DMS53 (cell line): ENCODE measurements at regions not wholly inside any gene's neighbourhood (a gene's known extent, or its start where the extent isn't known, plus 50 kb on each side); places are given as distances from the start of the nearest gene placed in this dataset.

Source experiments
- DNase-seq: peaks from one replicate; lab custom pipeline; 2025; lab: John Stamatoyannopoulos, UW

DNA sequence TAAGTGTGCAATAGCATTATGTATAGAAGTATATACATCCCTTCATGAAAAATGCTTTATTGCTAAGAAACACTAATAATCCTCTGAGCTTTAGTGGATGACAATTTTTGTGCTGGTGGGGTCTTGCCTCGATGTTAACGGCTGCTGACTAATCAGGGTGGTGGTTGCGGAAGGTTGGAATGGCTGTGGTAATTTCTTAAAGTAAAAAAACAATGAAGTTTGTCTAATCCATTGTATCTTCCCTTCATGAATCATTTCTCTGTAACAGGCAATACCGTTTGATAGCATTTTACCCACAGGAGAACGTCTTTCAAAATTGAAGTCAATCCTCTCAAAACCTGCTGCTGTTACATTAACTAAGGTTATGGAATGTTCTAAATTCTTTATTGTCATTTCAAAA, 816.5 kb upstream of the GJE1 start:
- DNase-seq = no peak

DNA sequence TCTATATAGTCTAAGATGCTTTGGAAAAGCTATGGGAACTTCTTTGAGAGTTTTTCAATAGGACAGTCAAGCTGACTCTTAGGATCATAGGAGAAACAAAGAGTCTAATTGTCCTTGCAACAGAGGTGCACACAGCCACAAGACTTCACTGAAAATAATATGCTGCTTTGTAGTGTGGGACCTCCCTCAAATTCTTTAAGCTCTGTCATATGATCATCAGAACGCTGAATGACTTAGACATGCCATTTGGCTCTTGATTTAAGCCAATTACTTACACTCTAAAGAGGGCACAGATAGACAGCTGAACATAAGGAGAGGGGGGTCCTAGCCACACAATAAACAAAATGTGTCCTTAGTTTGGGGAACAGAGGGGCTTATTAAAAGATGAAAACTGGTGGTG, 818.7 kb upstream of the GJE1 start:
- no peak for DNase-seq

DNA sequence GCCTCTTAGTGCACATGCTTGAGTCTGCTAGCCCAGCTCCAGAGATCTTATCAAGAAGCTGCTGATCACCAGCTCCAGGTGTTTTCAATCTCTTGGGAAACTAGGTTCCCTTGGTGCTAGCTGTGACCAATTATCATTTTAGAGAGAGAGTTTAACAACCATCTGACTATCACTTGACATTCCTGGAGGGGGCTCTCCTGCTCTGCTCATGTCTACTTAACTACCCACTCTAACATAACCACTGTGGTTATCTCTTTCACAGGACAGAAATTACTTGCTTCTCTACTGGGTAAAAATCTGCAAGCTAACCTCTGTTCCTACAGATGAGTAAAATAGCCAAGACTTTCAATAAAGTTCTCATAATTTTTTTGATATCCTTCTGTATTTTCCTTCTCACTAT, 823.4 kb upstream of the GJE1 start:
- DNase-seq = peak; percentile 45

DNA sequence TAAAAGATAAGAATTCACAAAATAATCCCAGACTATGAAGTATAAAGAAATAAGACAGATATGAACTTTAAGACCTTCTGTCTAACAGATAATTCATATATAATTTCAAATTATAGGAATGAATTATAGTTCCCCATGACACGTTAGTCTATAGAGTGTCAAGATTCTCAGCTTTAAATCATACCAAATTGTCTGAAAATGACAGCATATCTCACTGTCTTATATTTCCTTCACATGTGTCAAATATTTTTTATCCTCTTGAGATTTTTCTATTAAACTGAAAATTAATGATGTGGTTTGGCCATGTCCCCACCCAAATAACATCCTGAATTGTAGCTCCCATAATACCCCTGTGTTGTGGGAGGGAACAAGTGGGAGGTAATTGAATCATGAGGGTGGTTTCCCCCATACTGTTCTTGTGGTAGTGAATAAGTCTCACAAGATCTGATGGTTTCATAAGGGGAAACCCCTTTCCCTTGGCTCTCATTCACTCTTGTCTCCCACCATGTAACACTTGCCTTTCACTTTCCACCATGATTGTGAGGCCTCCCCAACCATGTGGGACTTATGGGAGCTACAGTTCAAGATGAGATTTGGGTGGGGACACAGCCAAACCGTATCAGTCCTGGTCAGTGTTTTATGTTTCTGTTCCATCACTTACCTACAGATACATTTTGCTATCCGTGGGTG, 825.3 kb upstream of the GJE1 start:
- DNase-seq = no peak

DNA sequence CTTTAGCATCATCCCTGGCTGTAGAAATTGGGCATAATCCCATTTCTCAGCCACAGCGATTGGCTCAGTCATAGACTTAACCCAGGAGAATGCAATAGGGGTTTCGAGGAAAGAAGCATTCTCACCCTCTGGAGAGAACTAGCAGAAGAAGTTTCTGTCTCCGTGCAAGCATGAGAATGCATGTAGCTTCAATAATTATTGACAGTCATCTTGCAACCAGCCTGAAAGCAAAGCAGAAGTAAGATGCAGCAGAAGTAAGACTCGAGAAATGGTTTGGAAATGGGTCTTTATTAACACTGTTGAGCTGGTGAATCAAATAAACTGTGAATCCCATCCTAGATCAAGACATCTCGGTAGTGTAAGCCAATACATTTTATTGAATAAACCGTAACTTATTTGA, 828.8 kb upstream of the GJE1 start:
- DNase-seq = no peak

DNA sequence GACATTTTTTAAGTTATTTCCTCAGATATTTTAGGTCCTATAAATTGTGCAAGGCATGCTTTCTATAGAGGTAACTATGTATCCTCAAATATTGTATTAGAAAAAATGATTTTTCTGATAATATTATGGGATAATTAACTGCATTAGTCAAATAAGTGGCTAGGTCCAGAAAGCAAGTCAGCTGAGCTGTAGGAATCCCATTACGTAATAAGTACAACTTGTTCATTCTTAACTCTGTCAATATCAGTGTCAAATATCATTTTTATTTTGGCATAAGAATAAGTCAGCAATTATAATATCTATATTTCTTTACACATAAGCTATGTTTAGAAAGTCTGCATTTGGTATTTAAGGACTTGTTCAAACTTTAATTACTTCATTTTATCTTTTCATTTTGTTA, 830.9 kb upstream of the GJE1 start:
- no peak for DNase-seq

DNA sequence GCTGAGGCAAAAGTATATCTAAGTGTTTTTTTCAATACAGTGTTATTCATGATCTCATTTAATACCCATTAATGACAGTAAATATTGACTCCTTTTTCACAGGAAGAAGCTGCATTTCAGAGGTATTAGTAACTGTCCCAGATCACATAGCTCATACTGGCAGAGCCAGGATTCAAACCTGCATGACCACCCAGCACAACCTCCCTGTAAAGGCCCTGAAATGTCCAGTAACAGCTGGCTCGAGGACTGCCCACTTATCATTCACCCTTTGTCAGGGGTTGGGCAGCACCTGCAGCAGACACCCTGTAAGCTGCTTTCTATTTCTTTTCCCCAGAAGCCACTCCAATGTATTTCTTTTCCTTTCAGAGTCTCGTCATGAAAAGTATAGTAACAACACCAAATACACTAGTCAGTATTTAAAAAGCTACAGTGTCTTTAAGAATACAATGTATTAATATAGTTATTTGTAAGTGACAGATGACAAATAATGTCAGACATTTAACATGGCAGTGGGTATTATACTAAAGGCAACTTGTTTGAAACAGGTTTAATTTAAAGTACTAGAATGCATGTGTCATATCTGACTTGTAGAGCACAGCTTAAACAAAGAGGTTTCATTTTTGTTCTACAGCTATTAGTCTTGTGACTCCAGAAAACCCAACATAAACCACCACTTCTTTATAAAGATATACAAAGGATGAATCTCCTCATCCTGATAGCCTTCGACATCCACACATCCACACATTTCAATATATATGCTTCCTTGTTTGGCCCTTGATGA, 841.6 kb upstream of the GJE1 start:
- peak; percentile 58 for DNase-seq

DNA sequence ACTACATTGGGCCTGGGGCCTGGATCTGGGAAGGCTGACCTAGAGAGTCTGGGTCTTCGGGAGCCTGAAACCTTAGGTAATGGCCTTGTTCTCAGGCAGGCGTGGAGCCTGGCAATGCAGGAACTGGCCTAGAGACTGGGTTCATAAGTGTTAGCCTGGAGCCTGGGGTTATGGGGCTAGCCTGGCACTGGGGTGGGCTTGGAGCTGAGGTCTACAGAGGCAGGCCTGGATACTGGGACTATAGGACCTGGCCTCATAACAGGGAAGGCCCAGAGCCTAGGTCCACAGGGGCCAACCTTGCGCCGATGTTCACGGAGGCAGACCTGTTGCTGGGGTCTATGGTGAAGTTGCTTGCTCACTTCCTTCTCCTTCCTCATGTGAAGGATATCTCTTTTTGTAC, 843.8 kb upstream of the GJE1 start:
- no peak for DNase-seq

DNA sequence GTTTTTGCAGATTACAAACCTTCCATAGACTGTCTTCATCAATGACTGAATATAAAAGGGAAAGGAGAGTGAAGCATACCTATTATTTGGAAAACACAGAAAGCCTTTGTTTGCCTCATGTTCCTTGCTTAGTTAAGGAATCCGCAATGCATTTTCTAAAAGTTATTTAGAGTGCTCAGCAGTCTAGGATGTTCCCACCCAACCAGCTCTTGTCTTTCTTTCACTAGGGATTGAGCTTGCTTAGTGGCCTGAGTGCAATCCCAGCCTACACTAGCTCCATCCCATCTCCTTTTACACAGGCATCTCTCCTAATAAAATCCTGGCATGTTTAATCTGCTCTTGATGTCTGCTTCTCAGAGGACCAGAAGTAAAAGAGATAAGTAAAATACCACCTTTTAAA, 850.5 kb upstream of the GJE1 start:
- no peak for DNase-seq

DNA sequence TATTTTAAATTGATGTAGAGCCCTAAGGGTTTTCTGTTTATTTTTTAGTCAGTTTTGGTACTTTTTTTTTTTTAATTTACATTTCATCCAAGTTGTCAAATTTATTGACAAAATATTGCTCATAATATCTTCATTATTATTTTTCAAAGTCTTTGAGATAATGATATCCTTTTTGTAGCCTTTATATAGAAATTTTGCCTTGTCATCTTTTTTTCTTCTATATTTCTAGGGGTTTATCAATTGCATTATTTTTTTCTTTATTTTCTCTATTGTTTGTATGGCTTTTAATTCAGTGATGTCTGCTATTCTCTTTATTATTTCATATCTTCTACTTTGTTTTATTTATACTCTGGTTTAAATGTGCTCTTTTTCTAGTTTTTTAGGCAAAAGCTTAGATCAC, 863.0 kb upstream of the GJE1 start:
- DNase-seq = no peak

DNA sequence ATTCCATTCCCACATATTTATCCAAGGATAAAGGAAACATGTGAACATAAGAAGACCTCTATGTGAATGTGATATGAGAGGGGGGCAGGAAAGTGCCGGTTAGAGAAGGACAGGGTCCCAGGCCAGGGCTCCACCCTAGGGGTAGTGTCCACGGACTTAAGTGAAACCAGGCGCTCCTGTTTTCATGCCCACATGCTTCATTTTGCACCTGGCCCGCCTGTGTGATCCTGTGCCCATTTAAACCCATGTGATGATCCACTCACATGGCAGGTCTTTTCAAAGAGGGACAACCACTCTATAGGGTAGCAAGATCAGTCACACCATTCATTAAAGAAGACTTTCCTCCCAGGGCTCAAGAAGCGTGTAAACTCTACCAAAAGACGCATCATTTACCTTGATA, 865.3 kb upstream of the GJE1 start:
- DNase-seq = no peak

DNA sequence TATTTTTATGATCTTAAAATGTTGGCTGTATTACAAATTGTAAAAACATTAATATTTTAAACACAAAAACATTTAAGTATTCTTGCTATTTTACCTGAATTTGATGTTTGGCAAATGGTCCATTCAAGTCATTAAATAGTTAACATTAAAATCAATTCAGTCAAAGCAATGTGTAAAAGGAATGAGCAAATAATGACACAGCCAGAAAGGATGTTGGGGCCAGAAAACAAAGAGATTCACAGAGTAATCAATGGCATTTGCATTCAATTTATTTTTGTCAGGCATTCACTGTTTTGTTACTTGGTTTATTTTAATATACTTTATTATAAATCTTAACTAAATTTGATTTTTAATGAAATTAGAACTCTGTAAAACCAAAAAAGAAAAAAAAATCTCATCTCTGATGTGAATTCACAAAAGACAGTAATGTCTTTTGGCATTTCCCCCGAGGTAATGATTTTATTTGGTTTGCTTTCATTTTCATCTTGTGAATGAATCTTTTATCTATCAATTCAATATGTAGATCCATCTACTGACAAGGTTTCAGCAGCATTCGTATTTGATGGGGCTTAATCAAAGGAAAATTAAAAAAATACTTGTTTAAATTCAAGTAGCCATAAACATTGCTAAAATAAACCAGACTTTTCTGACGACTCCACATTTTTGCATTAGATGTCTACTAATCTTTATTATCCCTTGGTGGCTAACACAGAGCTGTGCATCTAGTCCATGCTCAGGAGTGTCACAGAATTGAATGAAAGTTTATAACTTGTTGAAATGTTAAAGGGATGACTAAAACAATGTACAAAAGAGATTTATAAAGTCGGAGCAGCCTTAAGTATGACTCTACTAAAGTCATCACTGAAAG, 866.7 kb upstream of the GJE1 start:
- DNase-seq = no peak

DNA sequence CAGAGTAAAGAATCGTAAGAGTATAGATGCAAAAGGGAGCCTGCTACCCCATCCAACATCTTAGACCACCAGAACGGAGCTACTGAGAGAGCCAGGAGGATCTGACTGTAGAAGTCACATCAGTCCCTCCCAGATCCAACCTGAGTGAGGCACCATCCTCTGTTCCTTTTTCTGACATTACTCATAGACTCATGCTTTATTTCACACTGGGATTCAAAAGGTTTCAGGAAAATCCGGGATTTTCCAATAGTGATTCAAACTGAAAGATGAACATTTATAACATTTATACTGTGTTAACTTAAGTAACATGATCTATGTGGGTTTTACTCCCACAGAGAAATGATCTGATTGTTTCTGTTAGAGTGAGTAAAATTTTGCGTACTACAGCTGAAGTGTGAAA, 868.6 kb upstream of the GJE1 start:
- DNase-seq = no peak

DNA sequence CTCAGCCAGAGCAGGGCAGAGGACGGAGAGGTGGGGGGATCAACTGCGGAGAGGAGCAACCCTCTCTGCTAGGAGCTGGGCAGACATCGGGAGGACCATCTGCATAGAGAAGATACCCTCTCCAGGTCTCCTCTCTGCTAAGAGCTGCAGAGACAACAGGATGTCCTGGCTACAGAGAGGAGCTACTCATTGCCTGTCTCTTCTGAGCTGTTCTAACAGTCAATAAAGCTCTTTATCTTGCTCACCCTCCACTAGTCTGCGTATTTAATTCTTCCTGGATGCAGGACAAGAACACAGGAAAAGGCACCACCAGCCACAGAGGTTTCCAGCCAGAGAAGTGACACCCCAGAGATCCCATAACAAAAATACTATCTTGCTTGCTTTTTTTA, 871.1 kb upstream of the GJE1 start:
- no peak for DNase-seq

DNA sequence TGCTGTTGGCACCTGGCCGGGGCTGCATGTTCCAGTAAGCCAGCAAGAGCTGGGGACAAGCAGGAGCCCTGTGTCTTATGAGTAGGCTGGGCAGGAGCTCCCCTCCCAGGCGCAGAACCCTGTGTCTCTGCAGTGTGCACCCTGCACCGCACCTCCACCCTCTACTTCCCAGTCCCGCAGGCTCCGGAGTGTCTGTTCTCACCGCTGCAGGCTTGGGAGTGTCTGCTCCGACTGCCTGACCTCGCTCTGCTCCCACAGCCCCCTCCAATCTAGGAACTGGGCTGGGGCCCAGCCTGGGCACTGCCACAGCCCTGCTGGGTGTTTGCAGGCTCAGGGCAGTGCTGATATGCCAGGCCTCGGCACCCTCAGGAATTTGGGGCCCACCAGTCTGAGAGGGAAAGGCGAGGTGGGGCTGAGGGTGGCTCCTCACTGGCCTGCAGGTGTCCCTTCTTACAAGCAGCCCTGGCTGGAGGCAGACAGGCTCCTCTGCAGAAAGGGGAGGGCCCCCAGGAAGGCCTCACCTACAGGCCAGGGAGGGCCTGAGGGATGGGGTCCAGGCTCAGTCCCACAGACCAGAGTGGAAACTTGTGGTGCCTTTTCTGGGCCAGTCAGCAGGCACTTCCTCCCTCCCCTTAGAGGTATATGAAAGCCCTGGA, 871.6 kb upstream of the GJE1 start:
- DNase-seq = no peak

DNA sequence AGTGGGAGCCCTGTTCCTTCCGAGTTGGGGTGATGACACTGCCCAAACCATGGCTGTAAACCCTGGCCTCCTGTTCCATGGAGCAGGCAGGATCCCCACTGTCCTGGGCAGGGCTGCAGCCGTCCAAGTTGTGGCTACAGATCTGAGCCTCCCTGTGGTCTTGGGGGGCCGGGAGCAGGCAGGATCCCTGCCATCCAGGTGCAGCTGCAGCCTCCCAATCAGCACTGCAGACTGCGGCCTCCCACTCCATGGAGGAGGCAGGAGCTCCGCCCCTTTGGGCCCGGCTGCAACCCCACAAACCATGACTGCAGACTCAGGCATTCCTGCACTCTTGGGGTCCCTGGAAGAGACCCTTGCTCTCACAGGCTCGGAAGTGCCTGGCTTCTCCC, 872.1 kb upstream of the GJE1 start:
- no peak for DNase-seq

DNA sequence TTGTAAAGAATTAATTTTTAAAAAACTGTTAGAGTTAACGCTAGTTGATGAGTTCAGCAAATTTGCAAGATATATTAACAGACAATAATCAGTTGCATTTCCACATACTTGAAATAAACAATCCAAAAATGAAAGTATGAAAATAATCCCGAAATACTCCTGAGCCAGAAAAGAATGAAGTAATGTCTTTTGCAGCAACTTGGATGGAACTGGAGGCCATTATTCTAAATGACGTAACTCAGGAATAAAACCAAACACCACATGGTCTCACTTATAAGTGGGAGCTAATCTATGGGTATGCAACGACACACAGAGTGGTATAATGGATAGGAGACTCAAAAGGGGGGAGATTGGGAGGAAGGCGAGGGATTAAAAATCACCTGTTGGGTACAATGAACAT, 872.9 kb upstream of the GJE1 start:
- no peak for DNase-seq

DNA sequence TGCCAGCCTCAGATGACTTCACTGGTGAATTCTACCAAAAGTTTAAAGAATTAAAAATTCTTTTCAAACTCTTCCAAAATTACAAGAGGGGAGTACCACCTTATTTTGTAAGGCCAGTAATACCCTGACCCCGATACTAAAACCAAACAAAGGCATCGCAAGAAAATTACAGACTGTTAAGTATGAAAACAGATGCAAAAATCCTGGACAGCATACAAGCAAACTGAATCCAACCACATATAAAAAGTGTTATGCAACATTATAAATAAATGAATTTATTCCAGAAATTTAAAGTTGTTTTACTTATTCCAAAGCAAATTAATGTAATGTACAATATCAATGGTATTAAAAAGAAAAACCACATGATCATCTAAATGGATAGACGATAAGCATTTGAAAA, 873.6 kb upstream of the GJE1 start:
- no peak for DNase-seq

DNA sequence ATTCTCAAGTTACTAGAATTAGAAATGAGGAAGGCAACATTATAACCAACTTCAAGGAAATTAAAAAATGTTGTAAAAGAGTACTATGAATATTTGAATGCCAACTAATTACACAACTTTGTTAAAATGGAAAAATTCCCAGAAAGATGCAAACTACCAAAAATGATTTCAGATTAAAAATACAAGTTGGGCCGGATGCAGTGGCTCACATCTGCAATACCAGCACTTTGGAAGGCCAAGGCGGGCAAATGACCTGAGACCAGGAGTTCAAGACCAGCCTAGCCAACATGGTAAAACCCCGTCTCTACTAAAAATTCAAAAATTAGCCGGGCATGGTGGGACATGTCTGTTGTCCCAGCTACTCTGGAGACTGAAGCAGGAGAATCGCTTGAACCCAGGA, 874.2 kb upstream of the GJE1 start:
- no peak for DNase-seq

DNA sequence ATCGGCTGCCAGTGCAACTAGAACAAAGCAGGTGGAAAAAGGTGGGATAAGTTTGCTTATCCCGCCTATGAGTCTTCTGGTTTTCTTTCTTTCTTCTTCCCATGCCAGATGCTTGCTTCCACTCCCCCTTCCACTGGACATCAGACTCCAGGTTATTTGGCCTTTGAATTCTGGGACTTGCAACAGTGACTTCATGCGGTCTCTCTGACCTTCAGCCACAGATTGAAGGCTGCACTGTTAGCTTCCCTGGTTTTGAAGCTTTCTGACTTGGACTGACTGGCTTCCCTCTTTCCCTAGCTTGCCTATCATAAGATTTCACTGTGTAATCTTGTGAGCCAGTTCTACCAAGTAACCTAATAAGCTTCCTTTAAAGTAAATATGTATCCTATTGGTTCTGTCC, 878.4 kb upstream of the GJE1 start:
- DNase-seq = no peak

DNA sequence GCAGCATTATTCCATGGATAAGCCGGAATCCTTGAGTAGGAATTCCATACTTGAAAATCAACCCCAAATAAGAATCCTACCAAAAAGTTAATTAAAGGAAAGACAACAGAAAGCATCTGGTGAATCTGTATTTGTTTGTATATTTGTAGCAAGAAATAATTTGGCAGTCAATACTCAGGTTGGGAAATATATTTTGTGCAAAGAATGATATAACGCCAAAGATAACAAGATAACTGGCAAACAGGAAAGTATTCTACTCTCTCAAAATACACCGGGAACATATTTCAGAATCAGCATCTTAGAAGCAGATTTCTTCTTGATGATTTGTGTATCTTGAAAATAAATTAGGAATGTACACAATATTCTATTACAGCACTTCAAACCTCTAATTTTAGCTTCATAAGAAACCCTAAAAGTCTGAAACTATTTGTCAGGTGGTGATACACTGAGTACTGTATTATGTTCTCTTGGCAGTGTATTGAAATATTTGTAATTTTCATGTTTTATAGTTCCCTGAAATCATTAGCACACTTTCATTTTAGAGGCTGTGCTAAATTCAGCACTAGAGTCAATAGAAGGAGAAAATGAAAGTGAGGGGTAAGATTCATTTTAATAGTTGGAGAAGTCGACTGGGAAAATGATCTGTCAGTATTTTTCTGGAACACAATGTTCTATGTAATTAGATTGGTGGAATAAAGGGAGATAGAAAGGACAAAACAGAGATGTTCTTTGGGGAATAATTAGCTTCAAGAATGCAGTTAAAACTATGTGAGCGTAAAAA, 879.7 kb upstream of the GJE1 start:
- DNase-seq = no peak

DNA sequence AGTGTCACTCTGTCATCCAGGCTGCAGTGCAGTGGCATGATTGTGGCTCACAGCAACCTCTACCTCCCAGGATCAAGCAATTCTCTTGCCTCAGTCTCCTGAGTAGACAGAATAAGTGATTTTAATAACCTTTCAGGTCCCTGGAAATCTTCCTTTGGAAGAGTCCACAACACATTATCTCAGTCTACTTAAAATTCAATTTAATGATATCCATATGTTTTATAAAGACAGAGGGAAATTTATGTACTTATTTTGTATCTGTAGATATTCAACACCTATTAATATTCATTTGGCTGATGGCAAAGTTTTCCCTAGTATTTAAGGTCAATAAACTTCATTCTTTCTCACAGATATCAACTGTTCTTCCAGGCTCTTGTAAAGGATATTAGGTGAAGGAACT, 881.4 kb upstream of the GJE1 start:
- DNase-seq = no peak
